HT1080 (cell line): ENCODE measurements at regions not wholly inside any gene's neighbourhood (a gene's known extent, or its start where the extent isn't known, plus 50 kb on each side); places are given as distances from the start of the nearest gene placed in this dataset.
"Not testable (repeated sequence)": the region's sequence is repeated elsewhere in the genome, so short reads cannot be mapped to it uniquely, and the experiment has no call there.

Experiments
- DNase-seq: peaks from one replicate; pipeline ENCODE4 v3.0.0-alpha.2; 2015; ENCODE audit warnings: low read depth

- DNase-seq: no peak
Observed at GRCh38 chr6:44737829-44738528, 350.5 kb downstream of the CDC5L start.

- DNase-seq: no peak
Observed at GRCh38 chr6:44738601-44739146, 351.2 kb downstream of the CDC5L start.

- DNase-seq: no peak
Observed at GRCh38 chr6:44739181-44739580, 351.7 kb downstream of the CDC5L start.

GRCh38 chr6:44740566-44741120 is 353.1 kb downstream of the CDC5L start:
- no peak for DNase-seq

GRCh38 chr6:44742201-44742600 is 354.7 kb downstream of the CDC5L start:
- DNase-seq: no peak

- DNase-seq: no peak
Observed at GRCh38 chr6:44742828-44743372, 355.4 kb downstream of the CDC5L start.

GRCh38 chr6:44760116-44760515 is 372.6 kb downstream of the CDC5L start:
- DNase-seq: not testable (repeated sequence)

GRCh38 chr6:44761046-44761445 is 373.5 kb downstream of the CDC5L start:
- DNase-seq: no peak

- DNase-seq: no peak
Observed at GRCh38 chr6:44762496-44762895, 375.0 kb downstream of the CDC5L start.

- DNase-seq: no peak
Observed at GRCh38 chr6:44771647-44772415, 384.3 kb downstream of the CDC5L start.

GRCh38 chr6:44772838-44773237 is 385.3 kb downstream of the CDC5L start:
- no peak for DNase-seq

- no peak for DNase-seq
Observed at GRCh38 chr6:44775121-44775520, 387.6 kb downstream of the CDC5L start.

GRCh38 chr6:44776344-44776743 is 388.8 kb downstream of the CDC5L start:
- no peak for DNase-seq

GRCh38 chr6:44778513-44778912 is 391.0 kb downstream of the CDC5L start:
- no peak for DNase-seq
